Pulmonary artery endothelial cell (primary cell): ENCODE measurements at regions not wholly inside any gene's neighbourhood (a gene's known extent, or its start where the extent isn't known, plus 50 kb on each side); places are given as distances from the start of the nearest gene placed in this dataset.

ENCODE experiments used
- DNase-seq: peaks from one replicate; pipeline ENCODE4 v3.0.0-alpha.2; 2011; ENCODE audit warnings: low read depth, low spot score

- no peak for DNase-seq
These were observed 596.0 kb upstream of the MGMT start for GRCh38 chr10:128870830-128871597.

- no peak for DNase-seq
These were observed 595.3 kb upstream of the MGMT start for GRCh38 chr10:128871671-128872231.

GRCh38 chr10:128873411-128874054 is 593.5 kb upstream of the MGMT start:
- no peak for DNase-seq

- DNase-seq, result no peak
These were observed 592.7 kb upstream of the MGMT start for GRCh38 chr10:128874331-128874730.

GRCh38 chr10:128875030-128875744 is 591.9 kb upstream of the MGMT start:
- no peak for DNase-seq

GRCh38 chr10:128875956-128876736 is 590.9 kb upstream of the MGMT start:
- DNase-seq, result no peak

GRCh38 chr10:128877141-128877540 is 589.9 kb upstream of the MGMT start:
- no peak for DNase-seq

- no peak for DNase-seq
These were observed 589.1 kb upstream of the MGMT start for GRCh38 chr10:128877936-128878335.

DNA sequence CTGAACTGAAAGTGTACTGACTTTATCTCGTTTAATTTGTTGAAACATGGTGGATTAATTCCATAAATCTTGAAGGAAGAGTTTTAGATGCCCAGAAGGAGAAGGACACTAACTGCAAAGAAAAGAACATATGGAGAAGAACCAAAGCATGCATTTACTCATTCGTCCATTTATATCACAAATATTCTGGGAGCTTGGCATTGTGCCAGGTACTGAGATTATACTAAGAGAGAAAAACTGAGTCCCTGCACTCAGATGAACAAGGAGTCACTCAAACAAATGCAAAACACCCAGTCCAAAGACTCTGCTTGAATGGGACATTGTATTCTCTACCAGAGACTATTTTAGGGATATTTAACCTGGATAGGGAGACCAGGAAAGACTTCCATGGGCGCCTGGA is 588.0 kb upstream of the MGMT start:
- DNase-seq, result no peak

DNA sequence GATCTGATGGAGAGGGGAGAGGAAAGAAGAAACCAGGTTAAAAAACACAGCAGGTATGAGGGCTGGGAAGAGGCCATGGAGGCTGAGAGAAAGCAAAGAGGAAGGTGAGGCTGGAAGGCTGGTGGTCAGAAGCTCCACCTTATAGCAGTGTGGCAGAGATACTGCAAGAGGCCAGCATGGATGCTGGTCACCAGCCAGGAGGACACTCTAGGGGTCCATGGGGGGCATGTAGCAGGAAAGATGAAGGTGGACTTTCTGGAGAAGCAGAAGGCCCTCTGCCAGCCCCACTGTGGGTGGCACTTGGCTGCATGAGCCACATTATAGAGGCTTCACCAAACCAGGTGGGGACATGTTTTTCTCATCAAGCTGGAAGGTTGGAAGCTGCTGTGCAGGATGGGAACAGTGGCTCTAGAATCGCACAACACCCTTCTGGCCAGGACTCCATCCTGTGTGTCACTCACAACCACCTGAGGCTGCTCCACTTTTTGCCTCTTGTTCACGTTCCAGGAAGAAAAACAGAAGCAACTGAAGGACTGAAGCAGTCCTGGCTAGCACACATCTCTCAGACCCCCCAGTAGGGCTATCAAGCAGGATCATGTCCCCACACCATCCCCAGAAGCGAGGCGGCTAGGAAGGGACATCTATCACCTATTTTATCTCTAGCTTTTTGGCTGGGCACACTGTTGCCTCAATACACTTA is 587.5 kb upstream of the MGMT start:
- DNase-seq, result no peak

DNA sequence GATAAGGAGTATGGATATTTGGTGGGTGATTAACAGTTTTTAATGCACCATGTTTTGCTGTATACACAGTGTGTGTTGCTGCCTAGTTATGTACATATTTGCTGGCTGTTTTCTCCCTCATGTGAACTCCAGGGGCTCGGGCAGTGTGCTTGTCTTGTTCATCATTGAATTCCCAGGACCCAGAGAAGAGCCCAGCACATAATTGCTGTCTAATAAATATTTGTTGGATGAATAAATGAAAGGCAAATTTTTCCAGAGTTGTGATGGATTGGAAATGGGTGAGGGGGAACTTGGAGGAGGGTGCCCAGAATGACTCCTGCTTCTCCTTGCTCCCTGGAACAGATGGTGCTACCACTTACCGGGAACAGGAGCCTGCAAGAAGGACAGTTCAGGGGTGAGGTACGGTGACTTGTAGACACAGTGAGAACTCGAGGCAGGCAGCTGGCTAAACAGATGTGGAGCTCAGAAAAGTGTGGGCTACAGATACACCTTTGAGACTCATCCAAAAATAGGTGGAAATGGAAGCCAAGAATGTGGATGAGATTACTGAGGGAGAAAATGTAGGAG is 586.8 kb upstream of the MGMT start:
- DNase-seq, result no peak

DNA sequence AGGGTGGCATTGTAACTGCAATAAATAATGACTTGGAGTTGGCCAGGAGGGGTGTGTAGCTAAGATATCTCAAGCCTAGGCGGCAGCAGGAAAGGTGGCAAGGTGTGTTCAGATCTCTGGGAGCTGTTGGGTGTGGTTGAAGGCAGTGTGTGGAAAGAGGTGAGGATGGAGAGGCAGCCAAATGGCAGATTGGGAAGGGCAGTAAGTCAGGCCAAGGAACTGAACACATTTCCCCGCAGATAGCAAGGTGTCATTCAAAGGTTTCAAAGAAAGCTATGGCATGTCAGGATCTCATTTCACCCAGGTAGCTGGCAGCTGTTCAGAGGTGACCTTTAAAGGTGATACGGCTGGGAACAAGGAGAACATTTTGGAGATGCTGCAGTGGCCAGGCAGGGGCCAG is 586.0 kb upstream of the MGMT start:
- no peak for DNase-seq

DNA sequence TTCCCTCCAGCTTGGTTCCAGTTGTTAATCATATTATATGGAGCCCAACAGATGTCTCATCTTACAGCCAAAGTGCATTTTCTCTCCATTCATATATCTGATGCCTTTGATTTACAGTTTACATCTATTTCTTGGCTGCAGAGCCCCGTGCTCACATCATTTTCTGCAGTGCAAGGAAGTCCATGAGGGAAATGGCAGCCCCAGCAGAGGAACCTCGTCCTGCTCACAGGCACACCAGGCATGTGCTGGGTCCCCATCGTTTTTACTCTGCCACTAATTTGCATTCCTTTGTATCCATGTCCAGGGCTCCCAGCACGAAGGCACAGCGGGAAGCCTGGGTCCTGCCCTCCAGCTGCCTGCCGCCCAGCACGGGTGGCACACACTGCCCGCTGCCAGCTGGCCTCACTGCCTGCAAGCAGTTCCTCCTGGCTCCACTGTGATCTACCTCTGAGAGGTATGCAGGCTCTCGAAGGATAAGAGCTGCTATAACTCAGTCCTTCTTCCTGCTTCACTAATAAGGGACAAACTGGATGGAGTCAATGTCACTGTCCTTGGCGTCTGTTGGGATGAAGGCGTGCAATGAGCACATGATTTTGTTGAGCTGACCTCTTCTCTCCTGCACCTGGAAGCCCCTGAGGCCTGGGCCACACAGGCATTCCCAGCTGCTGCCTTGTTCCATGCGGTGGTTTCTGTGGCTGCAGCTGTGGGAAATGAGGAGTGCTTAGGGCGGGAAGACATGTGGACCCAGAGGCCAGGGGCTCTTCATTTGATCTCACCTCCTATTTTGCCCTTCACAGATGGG is 583.6 kb upstream of the MGMT start:
- no peak for DNase-seq

DNA sequence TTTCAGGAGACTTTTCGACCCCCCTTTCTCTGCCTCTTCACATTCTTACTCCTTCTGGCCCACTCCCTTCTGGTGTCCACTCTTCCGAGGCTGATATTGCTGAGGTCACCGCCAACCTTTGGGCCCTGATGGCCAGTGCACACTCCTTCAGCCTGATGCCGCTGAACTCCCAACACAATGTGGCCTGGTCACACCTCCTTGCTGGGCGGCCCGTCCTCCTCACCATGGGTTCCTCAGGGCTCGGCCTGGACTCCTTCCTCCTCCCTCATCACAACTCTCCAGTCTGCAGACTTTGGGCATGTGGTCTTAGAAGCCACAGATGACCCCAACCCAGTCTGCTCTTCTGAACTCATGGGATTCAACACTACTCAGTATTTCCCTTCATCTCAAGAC is 583.0 kb upstream of the MGMT start:
- DNase-seq, result no peak

- DNase-seq, result no peak
These were observed 582.5 kb upstream of the MGMT start for GRCh38 chr10:128884496-128885072.

GRCh38 chr10:128885573-128886555 is 581.2 kb upstream of the MGMT start:
- no peak for DNase-seq

DNA sequence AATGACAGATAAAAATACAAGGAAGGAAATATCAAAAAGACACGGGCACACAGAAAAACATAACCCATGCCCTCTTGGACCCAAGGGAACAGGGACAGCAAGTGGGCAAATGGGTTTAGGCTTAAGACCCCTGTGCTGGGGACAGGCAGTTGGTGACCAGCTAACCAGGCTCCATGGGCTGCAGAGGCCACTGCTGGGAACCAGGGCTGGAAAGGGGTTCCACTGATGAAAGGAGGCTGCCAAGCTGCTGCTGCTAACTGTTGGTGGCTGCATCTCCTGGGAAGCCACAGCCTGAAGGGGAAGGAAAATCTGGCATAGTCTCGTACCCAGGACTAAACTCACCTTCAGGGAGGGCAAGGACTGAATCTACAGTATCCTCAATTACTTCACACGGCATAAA is 579.2 kb upstream of the MGMT start:
- no peak for DNase-seq

DNA sequence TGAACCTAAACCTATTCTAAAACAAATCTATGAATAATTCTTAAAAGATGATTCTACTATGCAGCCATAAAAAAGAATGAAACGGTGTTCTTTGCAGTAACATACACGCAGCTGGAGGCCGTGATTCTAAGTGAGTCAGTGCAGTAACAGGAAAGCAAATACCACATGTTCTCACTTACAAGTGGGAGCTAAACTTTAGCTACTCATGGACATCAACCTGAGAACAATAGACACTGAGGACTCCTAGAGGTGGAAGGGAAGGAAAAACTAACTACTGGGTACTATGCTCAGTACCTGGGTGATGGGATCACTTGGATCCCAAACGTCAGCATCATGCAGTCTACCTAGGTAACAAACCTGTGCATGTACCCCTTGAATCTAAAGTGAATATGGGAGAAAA is 575.0 kb upstream of the MGMT start:
- no peak for DNase-seq
